GM12865 (cell line): ENCODE measurements at regions not wholly inside any gene's neighbourhood (a gene's known extent, or its start where the extent isn't known, plus 50 kb on each side); places are given as distances from the start of the nearest gene placed in this dataset.
A peak's percentile ranks its signal among the peaks of the same experiment; 100 is the strongest.

ENCODE experiments used
- DNase-seq: peaks from one replicate; pipeline ENCODE4 v3.0.0; 2010; ENCODE audit warnings: low read depth
- H3K4me3 ChIP-seq: 2 replicates; pipeline ENCODE4 v1.5.1; 2011; ENCODE audit warnings: mild to moderate bottlenecking, low read depth, low read length, control low read depth
- CTCF ChIP-seq: IDR thresholded peaks from 2 replicates; pipeline ENCODE4 v1.5.1; 2011; ENCODE audit warnings: low read length, control low read depth, low read depth, inconsistent platforms; ENCODE audit not compliant: insufficient read depth; ENCODE audit errors: missing control alignments

GRCh38 chr12:92434607-92435025 is 268.2 kb upstream of the PLEKHG7 start:
- peak; percentile 81 for DNase-seq
- TF ChIP-seq CTCF = no peak

GRCh38 chr12:92432724-92433441 is 269.9 kb upstream of the PLEKHG7 start:
- DNase-seq = peak; percentile 91
- peak overlapping the region; percentile 48 for H3K4me3 ChIP-seq

More at GRCh38 chr12:92434607-92435025, 268.2 kb upstream of the PLEKHG7 start:
- peak overlapping the region; percentile 48 for H3K4me3 ChIP-seq

GRCh38 chr12:92431146-92431545 is 271.6 kb upstream of the PLEKHG7 start:
- DNase-seq = peak; percentile 80
- peak; percentile 36 for TF ChIP-seq CTCF
- peak overlapping the region; percentile 48; the same call in 1 of the 2 replicates for H3K4me3 ChIP-seq

More at GRCh38 chr12:92432724-92433441, 269.9 kb upstream of the PLEKHG7 start:
- TF ChIP-seq CTCF = no peak

- no peak for DNase-seq
- H3K4me3 ChIP-seq = no peak overlapping the region
- TF ChIP-seq CTCF = no peak
Observed at GRCh38 chr12:92426332-92426731, 276.5 kb upstream of the PLEKHG7 start.

- no peak for DNase-seq
- H3K4me3 ChIP-seq = no peak overlapping the region
- TF ChIP-seq CTCF = no peak
Observed at GRCh38 chr12:92425165-92425564, 277.6 kb upstream of the PLEKHG7 start.

- H3K4me3 ChIP-seq = no peak overlapping the region
- no peak for DNase-seq
- no peak for TF ChIP-seq CTCF
Observed at GRCh38 chr12:92424338-92424737, 278.5 kb upstream of the PLEKHG7 start.

- DNase-seq = no peak
- TF ChIP-seq CTCF = no peak
- no peak overlapping the region for H3K4me3 ChIP-seq
Observed at GRCh38 chr12:92421701-92422100, 276.1 kb upstream of the BTG1 start.
